ENCODE measurements at regions not wholly inside any gene's neighbourhood (a gene's known extent, or its start where the extent isn't known, plus 50 kb on each side); places are given as distances from the start of the nearest gene placed in this dataset.

DNA sequence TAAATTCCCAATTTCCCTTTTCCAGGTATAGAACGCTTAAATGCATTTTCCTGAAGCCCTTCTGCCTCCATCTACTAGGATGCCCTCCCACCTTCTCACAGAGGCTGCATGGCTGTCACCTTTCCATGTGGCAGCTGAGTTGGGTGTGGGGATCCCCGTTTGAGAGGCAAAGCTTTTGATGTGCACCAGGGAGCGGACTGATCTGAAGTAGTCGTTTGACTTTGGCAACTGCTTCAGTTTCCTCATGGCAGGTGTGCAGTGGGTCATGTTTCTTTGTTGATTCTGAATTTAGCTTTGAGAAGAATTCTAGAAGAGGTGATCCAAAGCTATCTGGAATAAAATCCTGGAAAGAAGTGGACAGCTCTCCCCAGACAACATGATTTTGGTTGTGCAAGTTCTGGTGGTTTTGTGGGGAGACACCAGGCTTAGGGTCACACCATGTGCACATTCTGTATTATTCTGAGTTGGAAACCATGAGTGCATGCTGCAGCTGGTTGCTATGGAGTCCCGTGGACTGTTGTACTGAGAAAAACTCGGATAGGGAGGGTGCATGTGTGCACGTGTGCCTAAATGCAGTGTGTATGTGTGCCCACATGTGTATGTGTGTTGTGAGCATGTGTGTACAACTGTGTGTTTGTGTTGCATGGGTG, 63.5 kb downstream of the GADD45G start (continued):
- TF ChIP-seq JUND (IDR thresholded peaks at IDR 0.05) (no peak), POLR2AphosphoS5 (IDR thresholded peaks at IDR 0.05; ENCODE audit: low read depth, low read length) (no peak)
- TF ChIP-seq, protein P1, sequence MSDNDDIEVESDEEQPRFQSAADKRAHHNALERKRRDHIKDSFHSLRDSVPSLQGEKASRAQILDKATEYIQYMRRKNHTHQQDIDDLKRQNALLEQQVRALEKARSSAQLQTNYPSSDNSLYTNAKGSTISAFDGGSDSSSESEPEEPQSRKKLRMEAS (IDR thresholded peaks at IDR 0.05) = no peak

DNA sequence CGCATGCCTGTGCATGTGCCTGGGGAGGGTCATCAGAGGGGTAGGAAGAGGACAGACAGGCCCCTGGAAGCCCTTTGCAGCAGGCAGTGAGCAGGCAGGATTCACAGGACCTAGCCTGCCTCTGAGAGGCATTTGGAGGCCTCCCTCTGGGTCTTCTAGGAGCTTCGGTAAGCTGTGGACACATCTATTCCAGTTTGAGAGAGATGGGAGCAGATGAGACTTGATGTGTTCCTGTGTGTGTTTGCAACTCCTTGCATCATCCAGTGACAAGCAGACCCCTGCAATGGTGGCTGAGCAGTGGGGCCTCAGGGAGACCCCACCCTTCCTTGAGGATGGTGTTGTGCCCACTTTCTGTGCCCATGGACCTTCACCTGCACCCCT, 64.0 kb downstream of the GADD45G start:
- RAD21 ChIA-PET (ENCODE audit: low non-redundant PET in 1 of 2, low total read pairs in 2 of 2, uncharacterized antibody in 2 of 2, unreplicated experiment in 2 of 2) = no interaction called here
- Histone ChIP-seq H3K27ac (ENCODE audit: low read depth, low read length) (no peak overlapping the region), H3K36me3 (ENCODE audit: control insufficient read depth in 1 of 2, insufficient read depth in 2 of 2, low read length in 2 of 2) (no peaks in the 10 kb centered on the region), H3K9me3 (ENCODE audit: control insufficient read depth in 1 of 2, insufficient read depth in 1 of 2, low read depth in 1 of 2, low read length in 2 of 2) (no peaks in the 10 kb centered on the region), H3K4me1 (ENCODE audit: control insufficient read depth in 1 of 2, insufficient read depth in 2 of 2, low read length in 2 of 2) (no peaks in the 10 kb centered on the region; a peak in 1 of 4 replicates), H2AFZ (ENCODE audit: low read depth, low read length, poor library complexity, severe bottlenecking) (no peak overlapping the region), H3K4me2 (ENCODE audit: low read length) (no peak overlapping the region), H3K27me3 (ENCODE audit: insufficient read depth, low read length) (peaks cover 10% of the 10 kb centered on the region), H4K20me1 (ENCODE audit: insufficient read depth) (no peaks in the 10 kb centered on the region), H3K79me2 (ENCODE audit: insufficient read depth, low read length) (no peaks in the 10 kb centered on the region), H3K9ac (ENCODE audit: low read length) (no peak overlapping the region), H3K4me3 (replicated peaks in 1 of 2; ENCODE audit: low read depth in 1 of 2, low read length in 2 of 2) (no peak overlapping the region), H3K9me2 (ENCODE audit: insufficient read depth) (no peaks in the 10 kb centered on the region)
- TF ChIP-seq CEBPB (IDR thresholded peaks at IDR 0.05; ENCODE audit: low read depth) (no peak), POLR2A (IDR thresholded peaks at IDR 0.05; ENCODE audit: borderline replicate concordance, extremely low read depth, insufficient read depth, insufficient read length) (no peak), JUND (IDR thresholded peaks at IDR 0.05) (no peak), EZH2phosphoT487 (IDR thresholded peaks at IDR 0.05; ENCODE audit: borderline replicate concordance) (no peak)
- POLR2A ChIA-PET = no interaction called here
- DNase-seq (ENCODE audit: low read depth, low spot score) = no peak
- ATAC-seq = no peak
- CTCF ChIA-PET = no interaction called here
- no TSS peak for BruUV-seq (replicated peaks)
- intact Hi-C loops (cut with micrococcal nuclease) = no loop called here

DNA sequence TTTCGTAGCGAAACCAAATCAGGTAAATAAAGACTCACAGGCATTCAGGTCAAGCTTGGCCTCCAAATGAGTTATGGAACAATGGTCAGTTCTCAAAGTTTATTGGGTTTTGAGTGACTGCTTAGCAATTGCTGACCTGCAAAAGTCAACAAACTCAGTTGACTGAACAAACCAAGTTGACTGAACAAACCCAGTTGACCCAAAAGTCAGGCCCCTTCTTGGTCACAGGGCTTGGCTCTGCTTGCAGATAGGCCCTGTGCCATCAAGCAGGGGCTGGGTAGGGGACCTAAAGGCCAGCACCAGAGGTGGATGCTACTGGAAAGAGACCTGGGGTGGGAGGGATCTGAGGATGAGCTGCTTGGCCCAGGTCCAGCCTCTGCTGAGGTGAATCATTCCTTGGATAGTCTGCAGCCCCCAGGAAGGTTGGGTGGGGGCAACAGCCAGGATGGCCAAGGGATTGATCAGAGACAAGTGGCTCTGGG, 64.6 kb downstream of the GADD45G start:
- Histone ChIP-seq H3K4me2 (ENCODE audit: low read length) (no peak overlapping the region), H3K9ac (ENCODE audit: low read length) (no peak overlapping the region), H3K4me3 (replicated peaks in 1 of 2; ENCODE audit: low read depth in 1 of 2, low read length in 2 of 2) (no peak overlapping the region), H4K20me1 (ENCODE audit: insufficient read depth) (no peaks in the 10 kb centered on the region), H3K9me3 (ENCODE audit: control insufficient read depth in 1 of 2, insufficient read depth in 1 of 2, low read depth in 1 of 2, low read length in 2 of 2) (no peaks in the 10 kb centered on the region), H3K36me3 (ENCODE audit: control insufficient read depth in 1 of 2, insufficient read depth in 2 of 2, low read length in 2 of 2) (no peaks in the 10 kb centered on the region), H2AFZ (ENCODE audit: low read depth, low read length, poor library complexity, severe bottlenecking) (no peak overlapping the region), H3K27ac (ENCODE audit: low read depth, low read length) (no peak overlapping the region), H3K79me2 (ENCODE audit: insufficient read depth, low read length) (no peaks in the 10 kb centered on the region), H3K27me3 (ENCODE audit: insufficient read depth, low read length) (peaks cover 7% of the 10 kb centered on the region), H3K9me2 (ENCODE audit: insufficient read depth) (no peaks in the 10 kb centered on the region), H3K4me1 (ENCODE audit: control insufficient read depth in 1 of 2, insufficient read depth in 2 of 2, low read length in 2 of 2) (no peaks in the 10 kb centered on the region; a peak in 1 of 4 replicates)
- BruUV-seq (replicated peaks) = no TSS peak
- intact Hi-C loops (cut with micrococcal nuclease) = no loop called here
- CTCF ChIA-PET = no interaction called here
- DNase-seq (ENCODE audit: low read depth, low spot score) = no peak
- no peak for ATAC-seq
- RAD21 ChIA-PET (ENCODE audit: low non-redundant PET in 1 of 2, low total read pairs in 2 of 2, uncharacterized antibody in 2 of 2, unreplicated experiment in 2 of 2) = no interaction called here
- POLR2A ChIA-PET = no interaction called here
- TF ChIP-seq SIN3A (IDR thresholded peaks at IDR 0.05; ENCODE audit: low read depth) (no peak), SRF (IDR thresholded peaks at IDR 0.05; ENCODE audit: low read depth) (no peak), YY1 (IDR thresholded peaks at IDR 0.05; ENCODE audit: extremely low read depth, insufficient replicate concordance, low read depth, low read length) (no peak), JUND (IDR thresholded peaks at IDR 0.05) (no peak), FOSL1 (IDR thresholded peaks at IDR 0.05; ENCODE audit: low read depth) (no peak), TCF7L2 (IDR thresholded peaks at IDR 0.05; ENCODE audit: borderline replicate concordance, extremely low read depth, insufficient read depth, insufficient read length) (no peak)
- TF ChIP-seq, protein P2, sequence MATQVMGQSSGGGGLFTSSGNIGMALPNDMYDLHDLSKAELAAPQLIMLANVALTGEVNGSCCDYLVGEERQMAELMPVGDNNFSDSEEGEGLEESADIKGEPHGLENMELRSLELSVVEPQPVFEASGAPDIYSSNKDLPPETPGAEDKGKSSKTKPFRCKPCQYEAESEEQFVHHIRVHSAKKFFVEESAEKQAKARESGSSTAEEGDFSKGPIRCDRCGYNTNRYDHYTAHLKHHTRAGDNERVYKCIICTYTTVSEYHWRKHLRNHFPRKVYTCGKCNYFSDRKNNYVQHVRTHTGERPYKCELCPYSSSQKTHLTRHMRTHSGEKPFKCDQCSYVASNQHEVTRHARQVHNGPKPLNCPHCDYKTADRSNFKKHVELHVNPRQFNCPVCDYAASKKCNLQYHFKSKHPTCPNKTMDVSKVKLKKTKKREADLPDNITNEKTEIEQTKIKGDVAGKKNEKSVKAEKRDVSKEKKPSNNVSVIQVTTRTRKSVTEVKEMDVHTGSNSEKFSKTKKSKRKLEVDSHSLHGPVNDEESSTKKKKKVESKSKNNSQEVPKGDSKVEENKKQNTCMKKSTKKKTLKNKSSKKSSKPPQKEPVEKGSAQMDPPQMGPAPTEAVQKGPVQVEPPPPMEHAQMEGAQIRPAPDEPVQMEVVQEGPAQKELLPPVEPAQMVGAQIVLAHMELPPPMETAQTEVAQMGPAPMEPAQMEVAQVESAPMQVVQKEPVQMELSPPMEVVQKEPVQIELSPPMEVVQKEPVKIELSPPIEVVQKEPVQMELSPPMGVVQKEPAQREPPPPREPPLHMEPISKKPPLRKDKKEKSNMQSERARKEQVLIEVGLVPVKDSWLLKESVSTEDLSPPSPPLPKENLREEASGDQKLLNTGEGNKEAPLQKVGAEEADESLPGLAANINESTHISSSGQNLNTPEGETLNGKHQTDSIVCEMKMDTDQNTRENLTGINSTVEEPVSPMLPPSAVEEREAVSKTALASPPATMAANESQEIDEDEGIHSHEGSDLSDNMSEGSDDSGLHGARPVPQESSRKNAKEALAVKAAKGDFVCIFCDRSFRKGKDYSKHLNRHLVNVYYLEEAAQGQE (IDR thresholded peaks at IDR 0.05; ENCODE audit: low read depth) = no peak
- TF ChIP-seq, protein P3, sequence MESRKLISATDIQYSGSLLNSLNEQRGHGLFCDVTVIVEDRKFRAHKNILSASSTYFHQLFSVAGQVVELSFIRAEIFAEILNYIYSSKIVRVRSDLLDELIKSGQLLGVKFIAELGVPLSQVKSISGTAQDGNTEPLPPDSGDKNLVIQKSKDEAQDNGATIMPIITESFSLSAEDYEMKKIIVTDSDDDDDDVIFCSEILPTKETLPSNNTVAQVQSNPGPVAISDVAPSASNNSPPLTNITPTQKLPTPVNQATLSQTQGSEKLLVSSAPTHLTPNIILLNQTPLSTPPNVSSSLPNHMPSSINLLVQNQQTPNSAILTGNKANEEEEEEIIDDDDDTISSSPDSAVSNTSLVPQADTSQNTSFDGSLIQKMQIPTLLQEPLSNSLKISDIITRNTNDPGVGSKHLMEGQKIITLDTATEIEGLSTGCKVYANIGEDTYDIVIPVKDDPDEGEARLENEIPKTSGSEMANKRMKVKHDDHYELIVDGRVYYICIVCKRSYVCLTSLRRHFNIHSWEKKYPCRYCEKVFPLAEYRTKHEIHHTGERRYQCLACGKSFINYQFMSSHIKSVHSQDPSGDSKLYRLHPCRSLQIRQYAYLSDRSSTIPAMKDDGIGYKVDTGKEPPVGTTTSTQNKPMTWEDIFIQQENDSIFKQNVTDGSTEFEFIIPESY (IDR thresholded peaks at IDR 0.05; ENCODE audit: extremely low read depth, insufficient replicate concordance, low read length) = no peak
